ENCODE measurements at regions not wholly inside any gene's neighbourhood (a gene's known extent, or its start where the extent isn't known, plus 50 kb on each side); places are given as distances from the start of the nearest gene placed in this dataset.

DNA sequence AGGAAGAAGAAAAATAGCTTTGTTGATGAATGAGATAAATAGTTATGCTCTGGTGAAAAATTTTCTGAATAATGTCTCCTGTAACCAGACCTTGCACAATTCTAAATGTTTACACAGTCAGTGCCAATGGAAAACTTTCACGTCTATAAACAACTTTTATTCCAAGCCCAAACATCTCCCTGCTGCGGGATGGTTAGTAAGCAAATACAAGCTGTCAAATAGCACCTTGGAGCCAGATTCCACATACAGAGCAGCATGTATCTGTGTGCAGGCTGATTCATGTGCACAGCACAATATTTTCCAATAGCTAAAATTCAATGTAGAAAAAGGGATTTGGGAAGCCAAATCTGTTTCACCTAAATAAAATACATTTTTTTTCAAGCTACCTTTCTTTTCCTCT, 813.3 kb downstream of the HACE1 start:
- H3K27ac ChIP-seq = no peak overlapping the region
- no peak overlapping the region for H3K4me3 ChIP-seq
- H3K4me1 ChIP-seq = no peaks in the 10 kb centered on the region
- 29% methylated on average over 2 of the region's 2 CpGs for WGBS, 2 donors (ENCODE audit: low coverage in 1 of 2)
- H3K27me3 ChIP-seq = no peaks in the 10 kb centered on the region
- H3K9me3 ChIP-seq = no peaks in the 10 kb centered on the region
- intact Hi-C loops (cut with DNase I; ENCODE audit: low total_unique reads) (no loop called here), in situ Hi-C loops (cut with MboI; ENCODE audit: low pct_ligation_motif_present in 1 of 4, low pct_unique_long_range_greater_than_20kb in 1 of 4, low sequenced_read_pairs in 3 of 4) (no loop called here)
- TF ChIP-seq EP300 (IDR thresholded peaks at IDR 0.05; ENCODE audit: low read depth) (no peak), POLR2AphosphoS5 (IDR thresholded peaks at IDR 0.05) (no peak), POLR2A (IDR thresholded peaks at IDR 0.05) (no peak)
- TF ChIP-seq, protein P1, sequence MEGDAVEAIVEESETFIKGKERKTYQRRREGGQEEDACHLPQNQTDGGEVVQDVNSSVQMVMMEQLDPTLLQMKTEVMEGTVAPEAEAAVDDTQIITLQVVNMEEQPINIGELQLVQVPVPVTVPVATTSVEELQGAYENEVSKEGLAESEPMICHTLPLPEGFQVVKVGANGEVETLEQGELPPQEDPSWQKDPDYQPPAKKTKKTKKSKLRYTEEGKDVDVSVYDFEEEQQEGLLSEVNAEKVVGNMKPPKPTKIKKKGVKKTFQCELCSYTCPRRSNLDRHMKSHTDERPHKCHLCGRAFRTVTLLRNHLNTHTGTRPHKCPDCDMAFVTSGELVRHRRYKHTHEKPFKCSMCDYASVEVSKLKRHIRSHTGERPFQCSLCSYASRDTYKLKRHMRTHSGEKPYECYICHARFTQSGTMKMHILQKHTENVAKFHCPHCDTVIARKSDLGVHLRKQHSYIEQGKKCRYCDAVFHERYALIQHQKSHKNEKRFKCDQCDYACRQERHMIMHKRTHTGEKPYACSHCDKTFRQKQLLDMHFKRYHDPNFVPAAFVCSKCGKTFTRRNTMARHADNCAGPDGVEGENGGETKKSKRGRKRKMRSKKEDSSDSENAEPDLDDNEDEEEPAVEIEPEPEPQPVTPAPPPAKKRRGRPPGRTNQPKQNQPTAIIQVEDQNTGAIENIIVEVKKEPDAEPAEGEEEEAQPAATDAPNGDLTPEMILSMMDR (IDR thresholded peaks at IDR 0.05) = no peak
- H3K36me3 ChIP-seq = no peaks in the 10 kb centered on the region
- DNase-seq = no peak

DNA sequence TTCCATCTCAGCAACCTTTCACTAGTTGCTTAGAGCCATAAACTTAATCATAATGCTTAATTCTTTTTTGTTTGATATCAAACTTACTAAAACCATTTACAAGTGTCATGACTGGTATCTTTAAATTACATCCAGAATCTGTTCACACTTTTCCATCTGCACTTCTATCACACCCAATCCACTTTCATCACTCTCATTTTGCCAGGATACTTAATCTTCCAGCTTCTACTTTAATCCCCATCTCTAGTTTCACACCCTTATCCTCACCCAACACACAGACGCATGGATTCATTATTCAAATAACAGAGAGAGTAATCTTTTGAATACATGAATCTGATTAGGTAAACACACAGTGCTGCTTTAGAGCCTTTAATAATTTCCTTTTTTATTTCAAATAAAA, 828.4 kb downstream of the HACE1 start:
- Histone ChIP-seq H3K27ac (no peak overlapping the region), H3K27me3 (no peaks in the 10 kb centered on the region), H3K4me1 (no peaks in the 10 kb centered on the region), H3K4me3 (no peak overlapping the region), H3K36me3 (no peaks in the 10 kb centered on the region), H3K9me3 (no peaks in the 10 kb centered on the region)
- in situ Hi-C loops (cut with MboI; ENCODE audit: low pct_ligation_motif_present in 1 of 4, low pct_unique_long_range_greater_than_20kb in 1 of 4, low sequenced_read_pairs in 3 of 4) (no loop called here), intact Hi-C loops (cut with DNase I; ENCODE audit: low total_unique reads) (no loop called here)
- DNase-seq = no peak
- 80 to 82% methylated on average over 1 of the region's 1 CpG for WGBS, 2 donors (ENCODE audit: low coverage in 1 of 2)
- TF ChIP-seq POLR2A (IDR thresholded peaks at IDR 0.05) (no peak), POLR2AphosphoS5 (IDR thresholded peaks at IDR 0.05) (no peak), EP300 (IDR thresholded peaks at IDR 0.05; ENCODE audit: low read depth) (no peak)
- TF ChIP-seq, protein P1 (IDR thresholded peaks at IDR 0.05) = no peak

DNA sequence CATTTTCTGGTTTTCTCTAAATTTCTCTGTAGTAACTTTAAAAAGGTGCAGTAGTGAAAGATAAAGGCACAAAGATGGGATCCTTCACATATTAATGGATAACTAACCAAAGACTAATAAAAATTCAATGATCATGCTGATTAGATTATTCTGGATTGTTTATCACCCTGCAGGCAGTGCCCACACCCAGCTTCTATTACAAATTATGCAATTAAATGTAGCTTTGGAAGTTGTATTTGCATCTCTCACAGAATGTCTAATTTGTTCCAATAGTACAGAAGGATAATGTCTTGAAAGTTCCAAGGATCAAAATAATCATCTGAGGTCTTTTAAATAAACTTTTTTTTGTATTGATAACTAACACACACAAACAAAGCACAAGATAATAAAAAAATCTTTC, 837.6 kb downstream of the HACE1 start:
- Histone ChIP-seq H3K27me3 (no peaks in the 10 kb centered on the region), H3K4me3 (no peak overlapping the region), H3K9me3 (no peaks in the 10 kb centered on the region), H3K27ac (no peak overlapping the region), H3K4me1 (no peaks in the 10 kb centered on the region), H3K36me3 (no peaks in the 10 kb centered on the region)
- DNase-seq = no peak
- in situ Hi-C loops (cut with MboI; ENCODE audit: low pct_ligation_motif_present in 1 of 4, low pct_unique_long_range_greater_than_20kb in 1 of 4, low sequenced_read_pairs in 3 of 4) (no loop called here), intact Hi-C loops (cut with DNase I; ENCODE audit: low total_unique reads) (no loop called here)
- TF ChIP-seq, protein P1 (IDR thresholded peaks at IDR 0.05) = no peak
- TF ChIP-seq POLR2AphosphoS5 (IDR thresholded peaks at IDR 0.05) (no peak), POLR2A (IDR thresholded peaks at IDR 0.05) (no peak), EP300 (IDR thresholded peaks at IDR 0.05; ENCODE audit: low read depth) (no peak)

DNA sequence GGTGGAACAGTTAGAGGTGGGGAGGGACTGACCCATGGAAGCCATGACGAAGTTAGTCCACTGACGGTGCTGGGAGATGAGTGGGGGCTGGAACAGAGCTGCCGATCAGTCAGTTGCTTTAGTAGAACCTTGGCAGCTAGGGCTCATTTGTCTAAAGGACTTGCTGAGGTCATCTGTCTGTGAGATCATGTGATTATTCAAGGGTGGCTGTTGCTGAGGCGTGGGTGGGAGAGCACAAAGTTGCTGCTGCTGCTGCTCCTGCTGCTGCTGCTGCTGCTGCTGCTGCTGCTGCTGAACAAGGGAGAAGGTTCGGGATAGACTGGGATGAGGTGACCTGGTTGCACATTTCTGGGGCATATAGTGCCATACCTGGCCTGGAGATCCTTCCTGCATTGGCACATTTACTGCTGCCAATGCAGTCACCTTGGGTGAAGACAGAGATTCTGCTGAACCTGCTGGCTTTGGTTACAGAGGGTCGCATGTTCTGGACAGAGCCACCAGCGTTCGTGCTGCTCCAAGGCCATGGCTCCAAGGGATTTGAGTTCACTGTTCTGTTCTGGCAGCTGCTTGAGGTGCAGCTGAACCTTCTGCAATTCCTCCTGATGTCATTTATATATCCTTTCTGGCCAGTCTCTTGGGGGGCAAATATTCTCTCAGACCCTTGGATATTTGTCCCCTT, 840.5 kb downstream of the HACE1 start:
- Histone ChIP-seq H3K36me3 (no peaks in the 10 kb centered on the region), H3K27ac (no peak overlapping the region), H3K4me3 (no peak overlapping the region), H3K9me3 (no peaks in the 10 kb centered on the region), H3K27me3 (no peaks in the 10 kb centered on the region), H3K4me1 (no peaks in the 10 kb centered on the region)
- no peak for DNase-seq
- 78 to 80% methylated on average over 3 to 8 of the region's 8 CpGs for WGBS, 2 donors (ENCODE audit: low coverage in 1 of 2)
- intact Hi-C loops (cut with DNase I; ENCODE audit: low total_unique reads) = no loop called here
- in situ Hi-C loops (cut with MboI; ENCODE audit: low pct_ligation_motif_present in 1 of 4, low pct_unique_long_range_greater_than_20kb in 1 of 4, low sequenced_read_pairs in 3 of 4) = no loop called here
- TF ChIP-seq, protein P1 (IDR thresholded peaks at IDR 0.05) = no peak
- TF ChIP-seq EP300 (IDR thresholded peaks at IDR 0.05; ENCODE audit: low read depth) (no peak), POLR2A (IDR thresholded peaks at IDR 0.05) (no peak), POLR2AphosphoS5 (IDR thresholded peaks at IDR 0.05) (no peak)
